Forelimb muscle (tissue), 1 donor: ENCODE measurements at regions not wholly inside any gene's neighbourhood (a gene's known extent, or its start where the extent isn't known, plus 50 kb on each side); places are given as distances from the start of the nearest gene placed in this dataset.

ENCODE experiments used
- DNase-seq: peaks from one replicate; pipeline ENCODE4 v3.0.0-alpha.2; 2013; ENCODE audit warnings: low read depth

DNA sequence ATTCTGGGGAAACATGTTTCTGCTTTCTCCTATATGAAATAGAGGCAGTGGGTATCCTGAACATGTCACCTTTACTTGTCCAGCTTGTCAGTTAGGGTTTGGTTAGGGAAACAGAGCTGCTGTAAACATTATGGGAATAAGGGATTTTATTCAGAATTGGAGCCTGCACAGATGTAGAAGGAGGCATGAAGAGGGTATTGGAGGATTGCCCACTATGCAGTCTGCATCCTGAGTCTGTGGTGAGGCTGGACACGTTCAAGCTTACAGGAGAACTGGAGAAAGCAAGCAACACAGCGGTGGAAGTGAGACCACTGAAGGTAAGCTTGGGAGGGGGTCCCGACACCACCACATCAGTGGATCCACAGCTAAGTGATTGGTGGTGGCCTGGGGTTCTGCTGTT lies 443.0 kb upstream of the TNP1 start:
- DNase-seq = no peak

DNA sequence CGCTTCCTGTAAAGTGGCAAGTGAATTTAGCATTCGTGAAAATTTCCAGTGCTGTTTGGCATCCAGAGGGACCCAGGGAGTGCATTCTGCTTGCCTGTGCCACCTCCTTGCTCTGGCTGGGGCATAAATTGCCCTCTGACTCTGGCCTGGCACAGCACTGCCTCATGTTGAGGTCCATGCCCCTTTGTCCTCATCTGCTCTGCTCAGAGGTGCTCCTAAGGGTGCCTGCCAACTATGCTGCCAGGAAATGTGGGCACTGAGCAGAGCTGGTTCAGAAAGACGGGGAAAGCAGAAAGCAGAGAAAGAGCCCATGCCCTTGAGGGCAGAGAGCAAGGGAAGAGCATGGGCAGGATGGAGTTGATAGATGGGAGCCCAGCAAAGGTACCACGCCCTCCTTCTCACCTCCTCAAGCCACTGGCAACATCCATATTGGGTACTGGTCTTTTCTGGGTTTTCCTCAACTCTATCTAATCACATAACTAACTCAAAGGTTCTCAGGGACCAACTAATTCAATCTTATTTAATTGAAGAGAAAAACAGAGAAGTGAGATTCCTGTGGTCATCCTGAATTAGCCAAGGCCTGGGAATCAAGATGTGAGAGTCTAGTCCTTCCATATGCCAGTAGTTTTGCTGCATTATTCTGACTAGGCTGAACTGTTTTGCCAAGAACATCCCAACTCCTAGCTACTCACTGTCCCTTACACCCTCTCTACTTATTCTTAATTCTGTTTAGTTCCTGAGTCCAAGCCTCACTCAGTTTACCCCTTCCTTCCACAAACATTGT lies 441.5 kb upstream of the TNP1 start:
- no peak for DNase-seq

DNA sequence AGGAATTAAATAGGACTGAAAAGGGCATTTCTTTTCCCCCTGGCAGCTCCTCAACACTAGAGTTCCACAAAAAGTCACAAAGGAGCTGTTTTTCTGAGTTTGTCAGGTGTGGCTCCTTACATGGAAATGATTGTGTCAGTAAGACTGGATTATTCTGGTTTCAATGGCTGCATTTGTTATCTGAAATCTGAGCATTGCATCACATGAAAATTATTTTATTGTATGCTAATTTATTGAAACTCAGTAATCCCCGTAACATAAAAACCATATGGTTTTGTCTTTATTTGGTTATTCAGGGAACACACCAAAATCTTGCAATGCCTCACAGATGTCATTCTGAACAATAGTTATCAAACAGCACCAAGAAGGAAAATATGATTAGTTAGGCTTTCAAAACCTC lies 439.7 kb upstream of the TNP1 start:
- DNase-seq = no peak

DNA sequence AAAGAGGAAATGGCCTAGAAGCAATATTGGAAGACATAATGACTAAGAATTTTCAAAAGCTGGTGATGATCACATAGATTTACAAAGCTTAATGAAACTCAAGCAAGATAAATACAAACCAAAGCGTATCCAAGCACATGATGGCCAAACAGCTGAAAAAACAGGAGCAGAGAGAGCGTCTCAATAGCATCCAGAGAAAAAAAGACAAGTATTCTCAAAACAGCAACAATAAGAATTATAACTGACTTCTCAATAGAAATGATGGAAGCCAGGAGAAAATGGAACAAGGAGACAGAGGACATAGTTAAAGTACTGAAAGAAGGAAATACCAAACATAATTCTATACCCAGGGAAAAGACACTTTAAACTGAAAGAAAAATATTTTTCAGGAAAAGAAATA lies 437.2 kb upstream of the TNP1 start:
- no peak for DNase-seq

DNA sequence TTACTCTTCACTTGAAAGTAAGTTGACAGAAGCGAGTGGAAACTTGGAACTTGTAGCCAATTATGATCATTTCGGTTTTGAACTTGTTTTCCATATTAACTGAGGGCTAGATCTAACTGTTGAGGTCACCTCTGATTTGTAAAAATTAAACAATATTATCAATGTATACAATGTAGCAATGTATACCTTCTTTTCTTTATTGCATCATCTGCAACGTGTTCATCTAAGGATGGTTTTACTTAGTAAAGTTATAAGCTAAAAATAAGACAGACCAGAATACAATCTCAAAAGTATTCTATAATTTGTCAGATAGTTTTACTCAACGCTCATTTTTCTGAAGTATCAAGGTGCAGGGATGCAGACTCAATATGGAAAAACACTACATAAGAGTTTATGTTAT lies 435.0 kb upstream of the TNP1 start:
- no peak for DNase-seq

DNA sequence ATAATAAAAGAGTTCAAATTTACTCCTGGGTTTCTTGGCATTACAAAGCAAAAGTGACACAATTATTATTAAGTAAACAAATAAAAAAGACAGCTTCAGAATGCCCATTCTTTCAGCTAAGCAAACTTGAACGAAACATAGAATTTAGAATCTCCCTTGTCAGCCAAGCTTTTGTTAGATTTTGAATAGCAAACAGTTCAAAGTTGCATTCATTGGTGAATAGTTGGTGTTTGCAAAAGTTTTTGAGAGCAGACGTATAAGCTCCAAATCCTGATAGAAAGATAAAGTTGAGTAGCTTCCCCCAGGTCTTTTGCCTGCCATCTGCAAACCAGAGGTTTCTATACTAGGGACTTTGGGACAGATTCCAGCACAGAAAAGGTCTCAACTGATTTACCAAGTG lies 434.3 kb upstream of the TNP1 start:
- DNase-seq = no peak

DNA sequence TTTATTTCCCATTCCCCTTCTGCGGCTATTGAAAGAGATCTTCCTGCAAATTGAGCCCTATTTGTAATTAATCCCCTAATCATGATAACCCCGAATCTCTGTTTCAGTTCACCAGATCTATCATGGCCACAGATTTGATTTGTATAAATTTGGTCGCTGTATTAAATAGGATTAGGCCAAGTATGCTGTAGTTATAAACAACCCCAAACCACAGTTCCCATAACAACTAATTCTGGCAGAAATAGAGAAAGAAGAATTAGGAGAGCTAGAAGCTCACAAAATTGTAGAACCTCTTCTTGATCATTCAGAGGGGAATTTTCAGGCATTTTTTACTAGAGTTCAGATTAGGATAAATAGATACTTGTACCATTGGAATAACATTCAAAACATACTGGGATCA lies 433.7 kb upstream of the TNP1 start:
- DNase-seq = no peak

DNA sequence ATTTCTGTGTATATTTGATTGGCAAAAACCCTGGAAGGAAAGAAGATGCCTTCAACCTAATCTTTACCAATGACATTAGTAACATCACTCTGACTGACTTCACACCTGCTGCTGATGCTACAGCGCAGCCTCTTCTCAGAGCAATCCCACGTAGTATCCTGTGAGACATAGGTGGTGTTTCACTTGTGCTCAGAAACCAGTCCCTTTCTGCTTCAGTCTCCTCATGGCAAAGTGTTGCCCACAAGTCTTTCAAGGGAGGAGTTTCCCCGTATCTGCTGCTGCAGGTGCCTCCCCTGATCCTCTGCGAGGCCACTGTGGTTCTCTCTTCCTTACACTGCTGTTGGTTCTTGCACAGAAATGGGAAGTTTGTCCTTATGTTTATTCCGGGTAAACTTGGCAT lies 433.2 kb upstream of the TNP1 start:
- no peak for DNase-seq

DNA sequence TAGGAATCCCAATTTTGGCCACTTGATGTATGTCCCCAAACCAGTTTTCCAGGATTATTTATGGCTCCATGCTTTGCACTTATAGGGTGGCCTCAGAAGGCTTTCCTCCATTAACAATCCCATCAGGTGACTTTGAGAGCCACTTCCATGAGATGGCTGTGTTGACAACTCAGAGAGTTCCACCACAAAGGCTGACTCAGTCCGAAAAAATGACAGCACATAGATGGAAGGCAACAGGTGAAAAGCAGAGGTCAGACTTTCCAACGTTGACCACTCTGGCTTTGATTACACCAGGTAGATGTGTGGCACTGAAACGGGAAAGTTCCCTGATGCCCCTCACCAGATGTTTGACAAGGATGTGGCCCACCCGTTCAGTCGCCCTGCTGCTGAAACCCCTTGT lies 431.4 kb upstream of the TNP1 start:
- DNase-seq = no peak

DNA sequence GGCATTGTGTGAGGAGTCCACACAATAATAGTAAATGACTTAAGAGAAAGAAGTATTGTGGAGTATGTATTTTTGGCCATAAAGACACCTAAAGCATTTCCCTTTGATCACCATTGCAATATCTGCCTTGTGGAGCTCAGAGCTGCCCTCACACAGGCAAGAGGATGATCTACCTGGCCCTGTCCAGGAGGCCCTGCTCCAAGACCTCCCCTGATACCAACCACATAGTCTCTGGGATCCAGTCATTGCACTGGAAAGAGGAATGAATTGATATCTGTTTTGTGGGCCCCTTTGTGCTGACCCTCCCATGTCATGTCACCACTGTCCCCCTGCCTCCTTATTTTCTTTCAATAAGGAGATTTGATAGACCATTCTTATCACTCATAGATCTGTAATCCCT lies 430.6 kb upstream of the TNP1 start:
- DNase-seq = no peak

DNA sequence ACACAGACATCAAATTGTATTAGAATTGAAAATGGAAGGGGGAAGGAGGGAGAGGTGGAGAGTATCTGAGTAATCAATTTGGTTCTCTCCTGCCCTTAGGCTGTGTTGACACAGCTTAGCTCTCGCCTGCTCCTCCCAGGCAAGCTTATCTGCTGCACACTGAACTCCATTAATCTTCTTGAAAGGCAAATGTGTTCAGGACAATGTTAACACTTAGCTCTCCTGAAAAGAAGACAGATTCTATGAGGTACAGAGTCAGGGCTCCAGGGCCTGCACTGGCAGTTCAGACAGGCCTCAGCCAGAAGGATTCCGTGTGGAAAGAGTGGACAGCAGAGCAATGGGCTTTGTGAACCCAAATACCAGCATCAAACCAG lies 430.0 kb upstream of the TNP1 start:
- DNase-seq = no peak

DNA sequence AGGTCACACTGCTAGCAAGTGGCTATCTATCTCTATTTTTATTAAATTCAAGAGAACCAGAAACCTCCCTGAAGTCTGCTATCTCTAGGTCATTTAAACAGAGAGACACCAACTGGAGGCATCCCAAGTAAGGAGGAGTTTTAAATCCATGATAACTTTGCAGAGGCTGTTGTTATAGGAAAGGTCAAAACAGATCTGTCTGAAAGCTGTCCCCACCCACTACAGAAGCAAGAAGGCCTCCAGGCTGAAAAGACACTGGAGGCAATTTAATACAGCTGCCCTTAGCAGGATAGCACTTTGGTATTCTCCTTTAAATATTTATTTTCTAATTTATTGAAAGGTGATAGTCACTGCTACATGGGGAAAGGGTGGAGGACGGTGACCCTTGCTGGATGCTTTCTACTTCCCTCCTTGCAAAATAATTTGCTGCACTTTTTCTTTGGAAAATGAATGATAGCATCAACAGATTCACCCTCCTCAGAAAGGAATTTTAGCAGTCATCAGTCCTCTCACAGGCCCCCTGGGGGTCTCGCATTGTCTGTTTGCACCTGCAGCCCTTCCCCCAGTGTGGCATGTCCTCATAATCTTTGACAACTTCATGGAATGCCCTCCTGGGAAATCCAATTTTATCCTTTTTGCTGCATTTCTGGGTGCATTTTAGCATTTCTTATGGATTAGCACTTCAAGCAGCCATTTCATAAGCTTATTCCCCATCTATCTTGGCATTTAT lies 429.5 kb upstream of the TNP1 start:
- no peak for DNase-seq

DNA sequence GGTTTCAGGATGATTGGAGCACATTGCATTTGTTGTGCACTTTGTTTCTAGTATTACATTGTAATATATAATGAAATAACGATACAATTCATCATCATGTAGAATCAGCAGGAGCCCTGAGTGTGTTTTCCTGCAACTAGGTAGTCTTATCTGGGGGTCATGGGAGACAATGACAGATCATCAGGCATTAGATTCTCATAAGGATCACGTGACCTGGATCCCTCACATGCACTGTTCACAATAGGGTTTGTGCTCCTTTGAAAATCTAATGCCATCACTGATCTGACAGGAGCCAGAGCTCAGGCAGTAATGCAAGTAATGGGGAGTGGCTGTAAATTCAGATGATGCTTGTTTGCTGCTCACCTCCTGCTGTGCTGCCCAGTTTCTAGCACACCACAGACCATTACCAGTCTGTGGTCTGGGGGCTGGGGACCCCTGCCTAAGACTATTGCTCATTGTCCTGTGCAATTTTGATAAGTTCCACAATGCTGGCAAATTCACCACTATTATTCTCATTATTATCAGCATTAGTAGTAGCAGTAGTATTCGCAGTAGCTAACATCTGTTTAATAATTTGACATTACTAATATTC lies 428.7 kb upstream of the TNP1 start:
- no peak for DNase-seq

DNA sequence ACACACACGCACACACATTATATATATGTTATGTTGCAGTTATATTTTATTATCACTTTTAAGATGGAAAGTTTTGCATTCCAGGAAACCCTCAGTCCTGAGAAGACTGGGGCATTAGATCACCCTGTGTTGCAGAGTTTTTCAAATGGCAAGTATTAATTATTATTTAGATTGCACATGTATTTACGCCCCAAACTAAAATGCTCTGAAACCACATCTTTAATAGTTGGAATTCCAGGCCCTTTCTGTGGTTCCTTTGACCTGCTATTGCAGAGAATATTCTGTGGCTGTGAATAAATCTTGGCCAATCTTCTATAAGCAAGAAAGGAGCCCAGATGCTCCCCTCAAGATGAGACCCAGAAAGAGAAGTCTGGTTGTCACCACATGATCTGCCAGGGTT lies 427.0 kb upstream of the TNP1 start:
- DNase-seq = no peak

DNA sequence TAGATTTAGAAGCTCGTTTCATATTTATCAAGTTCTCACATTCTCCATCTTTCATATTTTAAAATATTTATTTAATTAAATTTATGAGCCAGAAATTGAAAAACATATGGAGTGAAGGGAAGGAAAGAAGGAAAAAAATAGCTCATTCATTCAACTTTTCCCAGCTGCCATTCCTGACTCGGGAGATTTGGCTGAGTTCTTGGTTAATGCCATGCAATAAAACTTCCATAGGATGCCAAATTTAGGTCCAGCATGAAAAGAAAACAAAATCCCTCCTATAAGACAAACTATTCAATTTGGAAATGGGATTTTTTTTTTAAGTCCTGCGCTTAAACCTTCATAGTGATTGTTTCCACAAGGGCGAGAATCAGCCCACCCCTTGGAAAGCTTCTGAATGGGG lies 426.1 kb upstream of the TNP1 start:
- no peak for DNase-seq

DNA sequence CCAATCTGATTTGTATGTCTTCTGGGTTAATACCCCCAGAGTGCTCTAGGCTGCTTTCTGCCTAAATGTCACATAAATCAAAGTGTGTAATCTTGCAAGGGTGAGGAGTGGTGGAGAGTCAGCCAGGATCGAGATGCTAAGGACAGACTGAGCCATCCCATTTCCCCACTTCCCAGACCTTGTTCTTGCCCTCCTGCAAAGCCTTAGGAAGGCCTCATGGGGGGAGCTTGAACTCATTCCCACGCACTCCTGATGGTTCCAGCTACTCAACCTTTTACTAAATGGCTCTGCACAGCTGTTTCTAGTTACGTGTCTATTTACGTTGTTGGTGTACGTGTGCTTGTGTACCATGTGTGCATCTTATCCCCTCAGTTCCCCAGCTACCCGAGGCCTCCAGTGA lies 423.6 kb upstream of the TNP1 start:
- no peak for DNase-seq

DNA sequence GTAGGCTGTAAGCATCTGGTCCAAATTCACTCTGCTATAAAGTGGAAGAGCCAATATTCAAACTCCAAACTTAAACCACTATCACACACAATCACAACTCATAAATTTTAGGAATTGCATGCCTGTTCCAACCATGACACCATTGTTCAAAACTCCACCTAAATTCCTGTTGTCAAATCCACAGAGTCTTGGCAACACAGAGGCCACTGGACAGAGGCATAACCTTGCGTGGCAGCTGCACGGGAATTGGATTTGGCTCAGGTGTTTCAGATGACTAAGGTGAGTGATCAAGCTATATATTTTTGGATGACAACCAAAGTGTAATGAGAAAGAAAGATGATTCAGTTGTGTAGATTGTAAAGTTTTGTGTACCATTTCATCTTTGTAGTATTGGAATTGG lies 422.7 kb upstream of the TNP1 start:
- no peak for DNase-seq

DNA sequence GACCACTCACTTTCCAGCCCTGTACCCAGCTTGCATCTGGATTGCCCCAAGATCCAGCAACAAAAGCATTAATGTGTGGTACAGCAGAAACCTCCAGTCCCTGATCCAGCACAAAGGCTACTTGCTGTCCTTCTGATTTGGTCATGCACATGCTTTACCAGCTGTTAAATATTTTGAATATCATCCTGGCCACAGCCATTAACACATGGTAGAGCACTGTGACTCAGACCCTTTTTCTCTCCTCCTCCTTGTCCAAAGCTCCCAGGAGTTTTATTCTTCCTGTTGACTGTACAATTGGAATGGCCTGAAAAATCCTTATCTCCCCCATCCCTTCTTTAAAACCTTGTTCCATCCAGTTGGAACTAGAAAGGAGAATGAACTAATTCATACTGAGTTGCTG lies 419.7 kb upstream of the TNP1 start:
- no peak for DNase-seq

DNA sequence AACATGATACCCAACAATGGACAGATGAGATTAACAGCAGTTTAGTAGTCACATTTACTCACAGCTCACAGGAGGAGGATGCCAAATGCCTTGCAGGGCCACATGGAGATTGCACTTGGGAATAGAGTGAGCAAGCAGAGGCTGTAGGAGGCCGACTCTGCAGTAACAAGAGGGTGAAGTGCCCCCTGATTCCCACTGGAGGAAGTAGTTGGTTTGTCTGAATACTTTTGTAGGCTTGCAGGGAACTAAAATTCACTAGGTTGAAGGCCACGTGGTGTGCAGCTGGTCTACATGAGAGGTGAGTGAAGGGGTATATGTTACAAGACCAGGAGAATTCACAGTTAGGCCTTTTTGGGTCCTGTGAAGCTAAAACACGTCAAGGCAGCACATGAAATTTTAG lies 419.3 kb upstream of the TNP1 start:
- no peak for DNase-seq

DNA sequence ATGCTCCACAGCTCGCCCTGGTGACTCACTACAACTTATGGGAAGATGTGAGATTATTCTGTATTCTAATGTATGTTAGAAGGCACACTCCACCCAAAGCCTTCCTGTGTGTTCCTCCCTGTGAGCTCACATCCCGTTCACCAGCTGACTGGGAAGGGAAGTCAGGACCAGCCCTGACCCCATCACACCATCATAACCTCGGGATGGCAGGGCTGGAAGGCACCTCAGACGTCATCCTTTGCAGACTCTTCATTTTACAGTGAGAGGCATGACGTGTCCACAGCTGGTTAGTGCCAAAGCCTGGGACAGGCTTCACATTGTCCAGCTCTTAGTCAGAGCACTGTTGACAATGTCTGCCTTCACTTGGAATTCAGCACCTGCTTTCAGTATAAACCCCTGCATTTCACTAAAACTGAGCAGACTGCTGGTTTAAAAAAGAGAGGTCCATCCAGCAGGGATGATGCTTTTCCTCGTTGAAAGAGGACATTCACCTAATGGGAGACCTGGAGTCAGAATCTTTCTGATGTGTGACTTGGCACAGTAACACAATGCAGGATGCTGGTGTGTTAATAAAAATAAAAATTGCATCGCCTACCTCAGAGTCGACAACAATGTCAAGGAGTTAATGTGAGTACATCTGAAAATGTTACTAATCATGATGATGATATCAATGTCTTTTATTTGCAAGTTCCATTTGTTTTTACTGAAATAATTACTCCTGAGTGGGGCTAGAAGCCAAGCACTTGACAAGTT lies 418.0 kb upstream of the TNP1 start:
- DNase-seq = no peak

DNA sequence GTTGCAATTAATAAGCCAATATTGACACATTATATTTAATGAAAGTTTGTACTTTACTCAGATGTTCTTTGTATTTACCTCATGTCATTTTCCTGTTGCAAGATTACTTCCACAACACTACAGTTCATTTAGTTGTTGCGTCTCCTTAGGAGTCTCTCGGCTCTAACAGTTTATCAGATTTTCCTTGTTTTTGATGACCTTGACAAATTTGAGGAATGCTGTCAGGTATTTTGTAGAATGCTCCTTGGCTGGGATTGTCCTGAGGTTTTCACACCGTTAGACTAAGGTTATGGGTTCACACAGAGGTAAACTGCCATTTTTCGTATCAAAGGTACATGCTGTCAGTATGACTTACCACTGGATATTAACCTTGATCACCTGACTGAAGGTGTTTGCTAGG lies 416.6 kb upstream of the TNP1 start:
- DNase-seq = no peak

DNA sequence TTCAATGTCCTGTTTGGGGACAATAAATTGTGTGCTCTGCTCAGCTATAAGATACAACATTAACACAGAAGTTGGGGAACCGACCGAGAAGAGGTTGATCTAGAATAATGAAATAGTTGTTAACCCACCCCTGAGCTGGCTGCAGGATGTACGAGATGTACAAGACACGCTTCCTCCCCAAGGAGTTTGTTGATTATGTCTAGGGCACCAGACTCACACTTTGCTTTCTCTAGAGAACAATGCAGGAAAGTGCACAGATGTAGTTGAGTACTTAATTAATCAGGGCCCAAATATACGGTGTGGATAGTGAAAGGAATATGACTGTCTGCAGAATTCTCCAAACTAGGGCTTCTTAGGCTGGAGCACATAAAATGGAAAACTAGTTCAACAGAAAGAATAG lies 415.2 kb upstream of the TNP1 start:
- no peak for DNase-seq

DNA sequence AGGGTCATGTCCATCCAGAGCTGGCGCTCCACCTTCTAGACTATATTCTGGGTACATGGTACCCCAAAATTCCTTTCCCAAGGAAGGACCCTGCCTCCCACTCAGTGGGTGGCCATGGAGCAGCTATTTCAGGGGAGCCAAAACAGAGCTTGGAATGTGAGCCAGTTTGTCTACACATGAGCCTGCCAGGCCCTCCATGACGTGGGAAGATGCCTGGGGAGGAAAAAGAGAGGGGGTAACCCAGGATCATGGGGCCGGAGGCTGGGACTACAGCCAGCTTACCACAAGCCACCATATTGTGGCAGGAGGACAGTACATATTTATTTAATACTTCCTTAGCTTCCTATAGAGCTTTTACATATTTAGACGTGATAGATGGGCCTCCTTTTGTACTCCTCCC lies 414.7 kb upstream of the TNP1 start:
- DNase-seq = no peak
